ENCODE measurements at regions not wholly inside any gene's neighbourhood (a gene's known extent, or its start where the extent isn't known, plus 50 kb on each side); places are given as distances from the start of the nearest gene placed in this dataset.
A peak's percentile ranks its signal among the peaks of the same experiment; 100 is the strongest.

DNA sequence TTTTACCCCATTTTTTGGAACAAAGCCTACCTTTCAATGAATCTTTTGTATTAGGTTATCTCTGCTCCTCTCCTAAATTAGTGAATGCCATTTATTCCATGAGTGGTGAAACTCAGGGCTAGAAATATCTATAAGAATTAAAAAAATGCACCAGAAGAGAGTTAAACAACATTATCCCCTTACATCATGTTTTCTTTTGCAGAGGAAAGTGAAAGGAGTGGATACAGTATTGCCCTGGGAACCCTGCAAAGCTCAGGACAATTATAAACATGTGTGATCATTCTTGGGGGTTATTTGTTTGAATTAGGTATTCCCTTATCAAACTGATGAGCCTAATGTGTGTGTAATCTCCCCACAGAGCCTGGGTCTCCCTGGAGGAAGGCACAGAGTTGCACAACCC lies 559.2 kb downstream of the RNF144A start:
- DNase-seq = no peak

DNA sequence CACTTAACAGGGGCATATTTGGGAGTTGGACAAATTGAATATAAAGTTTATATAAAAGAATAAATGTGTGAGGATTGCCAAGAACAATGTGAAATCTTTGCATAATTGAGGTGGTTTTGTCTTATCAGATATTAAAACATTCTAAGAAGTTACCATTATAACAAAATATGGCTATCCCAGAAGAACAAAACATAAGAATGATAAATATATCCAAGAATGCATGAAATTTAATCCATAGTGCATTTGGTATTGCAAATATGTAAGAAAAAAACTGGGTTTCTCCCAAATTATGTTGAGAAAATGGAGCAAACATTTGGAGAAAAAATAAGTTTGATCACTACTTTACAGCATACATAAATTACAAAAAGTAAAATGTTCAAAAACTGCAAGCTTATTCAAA lies 562.4 kb downstream of the RNF144A start:
- no peak for DNase-seq

DNA sequence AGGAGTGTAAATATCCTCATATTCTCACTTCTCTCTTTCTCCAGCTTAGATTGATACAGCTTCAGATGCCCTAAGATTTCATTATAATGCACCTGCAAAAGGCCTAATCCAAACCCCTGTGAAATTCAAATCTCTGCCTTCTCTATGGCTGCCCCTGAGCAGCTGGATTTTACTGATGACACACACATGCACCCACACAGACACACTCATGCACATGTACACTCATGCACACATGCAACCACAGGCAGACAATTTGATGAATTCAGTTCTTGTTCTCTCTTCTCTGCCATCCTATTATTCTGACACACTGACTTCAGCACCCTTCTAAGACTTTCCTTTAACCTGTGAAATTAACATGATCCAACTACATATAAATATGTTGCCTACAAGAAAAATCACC lies 563.2 kb downstream of the RNF144A start:
- DNase-seq = no peak

DNA sequence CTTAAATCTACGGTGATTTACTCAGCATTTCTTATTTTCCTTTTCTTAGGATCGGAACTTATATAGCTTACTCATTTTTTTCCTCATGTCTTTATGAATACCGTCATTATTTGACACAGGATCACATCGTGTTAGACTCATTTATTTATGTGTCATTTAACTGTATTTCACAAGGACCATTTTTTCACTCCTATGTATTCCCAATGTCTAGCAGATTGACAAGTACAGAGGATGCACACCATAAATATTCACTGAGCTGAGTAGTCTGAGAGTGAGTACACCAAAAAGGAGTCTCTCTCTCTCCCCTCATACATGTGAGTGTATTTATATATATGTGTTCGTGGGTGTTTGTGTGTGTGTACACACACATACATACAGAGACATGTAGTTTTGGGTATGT lies 573.5 kb downstream of the RNF144A start:
- no peak for DNase-seq

DNA sequence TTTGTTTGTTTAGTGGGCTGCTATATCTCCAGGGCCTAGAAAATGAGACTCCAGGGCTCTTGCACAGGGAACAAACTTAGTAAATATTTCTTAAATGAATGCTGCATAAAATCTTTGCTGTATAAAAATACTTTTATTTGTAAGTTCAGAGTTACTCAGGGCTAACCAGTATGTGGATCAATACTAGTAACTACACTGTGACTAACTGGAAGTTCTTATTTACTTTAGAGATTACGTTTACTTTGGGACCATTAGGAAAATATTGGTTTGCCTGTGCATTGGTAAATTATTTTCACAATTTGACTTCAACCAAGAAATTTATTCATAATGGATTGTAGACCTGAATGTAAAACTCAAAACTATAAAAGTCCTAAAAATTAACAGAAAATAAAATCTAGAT lies 575.5 kb downstream of the RNF144A start:
- DNase-seq = no peak

GRCh38 chr2:7497178-7497577 lies 580.0 kb downstream of the RNF144A start:
- DNase-seq = no peak

DNA sequence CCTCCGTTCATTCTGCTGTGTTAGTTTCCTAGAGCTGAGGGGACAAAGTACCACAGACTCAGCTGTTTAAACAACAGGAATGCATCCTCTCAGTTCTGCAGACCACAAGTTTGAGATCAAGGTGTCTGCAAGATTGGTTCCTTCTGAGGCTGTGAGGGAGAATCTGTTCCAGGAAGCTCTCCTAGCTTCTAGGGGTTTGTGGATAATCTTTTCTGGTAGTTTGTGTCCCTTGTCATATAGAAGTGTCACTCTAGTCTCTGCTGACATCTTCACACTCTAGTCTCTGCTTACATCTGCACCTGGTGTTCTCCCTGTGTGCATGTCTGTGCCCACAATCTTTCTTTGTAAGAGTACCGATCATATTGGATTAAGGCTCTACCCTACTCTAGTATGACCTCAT lies 581.8 kb downstream of the RNF144A start:
- DNase-seq = no peak

GRCh38 chr2:7502336-7502735 lies 585.1 kb downstream of the RNF144A start:
- no peak for DNase-seq

- no peak for DNase-seq
Observed at GRCh38 chr2:7508296-7508943, 591.2 kb downstream of the RNF144A start.

- no peak for DNase-seq
Observed at GRCh38 chr2:7510353-7510752, 593.1 kb downstream of the RNF144A start.

DNA sequence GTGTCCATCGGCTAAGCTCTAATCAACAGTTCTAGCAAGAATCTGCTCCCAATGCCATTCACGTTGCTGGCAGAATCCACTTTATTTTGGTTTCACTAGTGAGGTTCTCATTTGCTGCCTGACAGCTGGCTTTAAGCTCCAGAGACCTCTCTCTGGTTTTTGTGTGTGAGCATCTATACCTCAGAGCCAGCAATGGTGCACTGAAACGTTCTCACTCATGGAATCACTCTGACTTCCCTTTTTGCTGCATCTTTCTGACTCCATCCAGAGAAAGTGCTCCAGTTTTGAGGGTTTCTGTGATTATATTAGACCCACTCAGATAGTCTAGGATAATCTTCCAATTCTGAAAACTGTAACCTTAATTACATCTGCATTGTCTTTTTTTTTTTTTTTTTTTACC lies 596.6 kb downstream of the RNF144A start:
- DNase-seq = no peak

DNA sequence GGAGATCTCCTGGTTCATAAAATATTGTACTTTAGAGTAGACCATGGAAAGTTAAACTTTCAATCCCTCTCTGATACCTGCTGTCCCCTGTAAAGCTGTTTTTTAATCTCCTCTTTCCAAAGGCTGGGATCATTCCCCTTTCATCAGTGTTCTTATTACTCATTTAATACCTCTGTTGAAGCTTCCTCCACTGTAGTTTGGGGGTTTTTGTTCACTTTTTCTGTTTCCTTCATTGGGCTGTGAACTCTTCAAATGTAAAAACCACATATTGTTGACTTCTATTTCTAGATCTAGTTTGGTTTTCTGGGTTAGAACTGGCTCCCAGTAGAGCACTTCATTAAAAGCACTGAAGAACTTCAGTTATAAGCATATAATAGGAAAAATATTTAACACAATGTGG lies 598.1 kb downstream of the RNF144A start:
- no peak for DNase-seq

GRCh38 chr2:7516484-7517063 lies 599.4 kb downstream of the RNF144A start:
- no peak for DNase-seq

DNA sequence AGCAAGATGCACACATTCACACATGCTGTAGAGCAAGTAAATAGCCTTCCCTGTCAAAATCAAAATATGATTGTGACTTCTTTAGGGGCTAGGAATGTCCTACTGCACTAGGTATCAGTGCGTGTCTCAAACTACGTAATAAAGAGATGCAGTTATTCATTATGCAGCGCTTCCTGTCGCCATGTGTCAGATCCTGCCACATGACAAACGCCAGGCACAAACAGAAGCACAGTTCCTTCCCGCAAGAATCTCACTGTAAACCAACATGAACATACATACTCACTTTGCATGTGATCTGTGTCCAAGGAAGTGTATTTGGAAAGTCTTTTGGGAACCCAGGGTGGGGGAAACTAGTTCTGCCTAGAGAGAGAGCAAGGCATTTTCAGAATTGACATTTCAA lies 599.9 kb downstream of the RNF144A start:
- DNase-seq = peak; percentile 18

DNA sequence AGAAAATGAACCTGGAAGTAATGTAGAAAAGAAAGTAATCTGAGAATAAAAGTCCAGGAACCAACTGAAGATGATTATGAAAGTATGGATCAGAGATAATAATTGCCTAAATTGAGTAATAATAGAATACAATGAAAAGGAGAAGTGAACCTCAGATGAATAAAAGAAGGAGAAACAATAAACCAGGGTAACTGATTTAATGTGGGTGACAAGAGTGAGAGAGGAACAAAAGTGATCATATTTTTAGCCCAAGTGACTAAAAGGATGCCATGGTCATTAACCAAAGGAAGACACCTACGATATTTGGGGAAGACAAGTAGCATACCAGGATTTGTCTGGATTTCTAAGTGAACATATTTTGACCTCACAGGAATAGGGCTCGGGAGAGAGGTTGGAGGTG lies 600.6 kb downstream of the RNF144A start:
- DNase-seq = no peak

DNA sequence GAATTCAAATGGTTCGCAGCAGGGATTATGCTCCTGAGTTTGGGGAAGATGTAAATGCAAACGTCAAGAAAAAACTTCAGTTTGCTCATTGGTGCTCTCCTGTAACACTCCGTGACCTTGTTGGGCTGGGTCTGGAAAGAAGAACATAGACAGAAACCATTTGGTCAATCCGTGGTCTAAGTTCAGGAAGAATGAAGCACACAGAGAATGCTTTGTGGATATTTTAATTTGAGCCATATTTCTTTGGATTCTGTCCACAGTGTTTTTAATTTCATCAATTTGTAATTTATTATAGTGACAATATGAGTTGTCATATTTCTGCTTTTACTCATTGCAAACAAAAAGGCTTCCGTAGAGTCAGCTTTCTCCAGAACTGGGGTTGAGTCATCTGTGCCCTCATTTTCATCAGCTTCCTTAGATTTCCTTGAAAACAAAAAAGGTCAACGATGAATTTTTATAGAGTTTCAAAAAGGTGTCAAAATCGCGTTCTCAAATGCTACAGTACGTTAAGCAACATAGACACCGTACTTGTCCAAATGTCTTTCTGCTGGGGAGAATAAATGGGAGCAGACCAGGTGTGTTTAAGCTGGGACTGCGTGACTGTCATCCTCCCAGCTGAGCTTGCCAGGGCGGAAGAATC lies 606.4 kb downstream of the RNF144A start:
- no peak for DNase-seq

- no peak for DNase-seq
Observed at GRCh38 chr2:7524195-7524594, 607.0 kb downstream of the RNF144A start.

- DNase-seq = no peak
Observed at GRCh38 chr2:7525746-7526145, 608.5 kb downstream of the RNF144A start.

DNA sequence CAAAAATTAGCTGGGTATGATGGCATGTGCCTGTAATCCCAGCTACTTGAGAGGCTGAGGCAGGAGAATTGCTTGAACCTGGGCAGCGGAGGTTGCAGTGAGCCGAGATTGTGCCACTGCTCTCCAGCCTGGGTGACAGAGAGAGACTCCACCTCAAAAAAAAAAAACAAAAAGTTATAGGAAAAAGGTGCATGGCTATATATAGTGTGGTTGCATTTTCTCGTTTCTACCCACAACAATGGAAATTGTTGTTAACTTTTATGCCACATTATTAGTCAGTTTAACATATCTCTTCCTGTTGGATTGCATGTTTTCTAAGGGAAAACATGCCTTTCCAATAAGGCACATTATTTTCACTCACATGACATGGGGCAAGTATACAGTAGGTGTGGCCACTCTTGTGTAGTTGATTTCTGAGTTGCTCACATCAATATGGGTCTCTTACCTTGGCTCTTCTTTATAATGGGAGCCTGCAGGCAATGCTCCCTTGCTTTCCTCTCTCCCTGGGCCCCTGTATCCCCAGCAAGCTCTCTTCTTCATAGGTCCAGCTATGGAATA lies 610.0 kb downstream of the RNF144A start:
- DNase-seq = no peak

- DNase-seq = no peak
Observed at GRCh38 chr2:7530001-7530400, 612.8 kb downstream of the RNF144A start.

GRCh38 chr2:7539077-7539476 lies 621.9 kb downstream of the RNF144A start:
- DNase-seq = no peak

DNA sequence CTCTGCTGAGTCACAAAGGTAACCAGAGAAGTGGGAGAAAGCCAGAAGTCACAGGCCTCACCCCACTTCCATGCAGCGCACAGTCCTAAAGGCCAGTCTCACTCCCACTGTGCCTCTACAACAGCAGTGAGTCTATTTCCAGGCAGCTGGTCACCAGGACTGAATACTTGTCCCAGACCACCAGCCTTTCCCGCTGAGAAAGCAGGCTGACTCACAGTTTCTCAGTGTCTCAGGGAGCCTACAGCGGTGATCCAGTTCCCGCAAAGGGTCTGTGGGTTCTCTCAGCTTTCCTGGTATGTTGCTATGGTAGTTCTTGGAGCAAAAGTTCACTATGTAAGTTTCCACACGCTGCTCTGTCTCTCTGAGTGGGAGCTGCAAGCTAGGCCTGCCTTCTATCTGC lies 622.5 kb downstream of the RNF144A start:
- no peak for DNase-seq

GRCh38 chr2:7552825-7553570 lies 635.8 kb downstream of the RNF144A start:
- DNase-seq = no peak

DNA sequence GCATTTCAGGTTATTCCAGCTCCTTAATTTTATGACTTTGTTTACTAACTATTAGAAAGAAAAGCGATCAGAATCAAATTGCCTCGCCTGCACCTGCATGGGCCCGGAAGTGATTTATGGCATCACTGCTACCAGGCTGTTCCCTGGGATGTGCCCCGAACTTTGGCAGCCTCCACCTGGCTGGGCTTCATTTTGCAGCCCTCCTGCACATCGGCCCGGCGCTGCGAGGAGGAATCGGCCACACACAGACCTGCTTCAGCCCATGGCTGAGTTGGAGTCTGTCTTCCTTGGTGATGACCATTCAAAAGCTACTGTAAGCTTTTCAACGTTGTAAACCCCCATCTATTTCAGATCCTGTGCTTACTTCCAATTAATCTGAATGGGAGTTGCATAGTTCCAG lies 638.0 kb downstream of the RNF144A start:
- DNase-seq = no peak
